WTC11 (cell line): ENCODE measurements at regions not wholly inside any gene's neighbourhood (a gene's known extent, or its start where the extent isn't known, plus 50 kb on each side); places are given as distances from the start of the nearest gene placed in this dataset.

Source experiments
- ATAC-seq: fragments of 200-7000 bp; cut with Tn5 transposase; 2 replicates; pipeline ENCODE4 v1.10.0; 2021; ENCODE audit warnings: mild to moderate bottlenecking, moderate library complexity
- CTCF ChIA-PET: fragments of 300-600 bp; sonication (Branson Sonifier 250); formaldehyde crosslinking; loops from one replicate; lab custom pipeline; 2021; ENCODE audit warnings: antibody characterized with exemption; lab: Charles Lee
- POLR2A ChIA-PET: fragments of 350-600 bp; sonication (Branson Sonifier 250); formaldehyde crosslinking; loops from one replicate; lab custom pipeline; 2021; ENCODE audit warnings: antibody characterized with exemption; lab: Charles Lee
- DNase-seq: peaks from one replicate; pipeline ENCODE4 v3.0.0; 2021; ENCODE audit warnings: low spot score
- H3K27ac Mint-ChIP-seq: 2 replicates; pipeline ENCODE4 v1.8.0; 2021; ENCODE audit warnings: mixed read lengths
- H3K27me3 Mint-ChIP-seq: 2 replicates; pipeline ENCODE4 v1.8.0; 2021; ENCODE audit warnings: low read depth, mild to moderate bottlenecking, moderate library complexity, mixed read lengths
- H3K36me3 Mint-ChIP-seq: 2 replicates; pipeline ENCODE4 v1.8.0; 2021; ENCODE audit warnings: mixed read lengths
- H3K4me1 Mint-ChIP-seq: 2 replicates; pipeline ENCODE4 v1.8.0; 2022; ENCODE audit warnings: mixed read lengths
- H3K4me3 Mint-ChIP-seq: 2 replicates; pipeline ENCODE4 v1.8.0; 2021; ENCODE audit warnings: mild to moderate bottlenecking, moderate library complexity, mixed read lengths
- H3K9me3 Mint-ChIP-seq: 2 replicates; pipeline ENCODE4 v1.8.0; 2021; ENCODE audit warnings: mixed read lengths
- AR ChIP-seq: fragments of 250-450 bp; sonication (Bioruptor Pico); IDR thresholded peaks from 2 replicates; pipeline ENCODE4 v1.9.0; 2021; ENCODE audit warnings: mild to moderate bottlenecking
- CDX4 ChIP-seq: fragments of 250-450 bp; sonication (Bioruptor Pico); IDR thresholded peaks from 2 replicates; pipeline ENCODE4 v1.9.0; 2021; ENCODE audit warnings: moderate library complexity, mild to moderate bottlenecking, inconsistent platforms, borderline replicate concordance
- ETV6 ChIP-seq: sonication (generic); formaldehyde crosslinking; IDR thresholded peaks from 2 replicates; pipeline ENCODE4 v1.8.1; 2022; ENCODE audit warnings: mild to moderate bottlenecking, missing genetic modification reagents
- FOXJ3 ChIP-seq: sonication (generic); formaldehyde crosslinking; IDR thresholded peaks from 2 replicates; pipeline ENCODE4 v1.9.0; 2021; ENCODE audit warnings: missing genetic modification reagents, mild to moderate bottlenecking, borderline replicate concordance
- GRHL2 ChIP-seq: fragments of 250-450 bp; sonication (Bioruptor Pico); IDR thresholded peaks from 2 replicates; pipeline ENCODE4 v1.8.0; 2022; ENCODE audit warnings: mild to moderate bottlenecking, moderate library complexity; ENCODE audit not compliant: insufficient replicate concordance, severe bottlenecking
- TCF7 ChIP-seq: sonication (generic); formaldehyde crosslinking; IDR thresholded peaks from 2 replicates; pipeline ENCODE4 v1.8.0; 2022; ENCODE audit warnings: mild to moderate bottlenecking, low read depth, missing genetic modification reagents, moderate library complexity
- USF2 ChIP-seq: sonication (generic); formaldehyde crosslinking; IDR thresholded peaks from 2 replicates; pipeline ENCODE4 v1.8.1; 2023; ENCODE audit warnings: mild to moderate bottlenecking, missing genetic modification reagents, moderate library complexity
- ZNF121 ChIP-seq: sonication (generic); formaldehyde crosslinking; IDR thresholded peaks from 2 replicates; pipeline ENCODE4 v1.8.0; 2023; ENCODE audit warnings: missing genetic modification reagents
- ZNF138 ChIP-seq: sonication (generic); formaldehyde crosslinking; conservative IDR thresholded peaks from 2 replicates; pipeline ENCODE4 v1.8.1; 2022; ENCODE audit warnings: mild to moderate bottlenecking, moderate library complexity, missing genetic modification reagents
- ZNF423 ChIP-seq: fragments of 250-450 bp; sonication (Bioruptor Pico); IDR thresholded peaks from 2 replicates; pipeline ENCODE4 v2.1.2; 2022; ENCODE audit warnings: mild to moderate bottlenecking, moderate library complexity
- ZSCAN18 ChIP-seq: fragments of 250-450 bp; sonication (Bioruptor Pico); IDR thresholded peaks from 2 replicates; pipeline ENCODE4 v2.1.2; 2022; ENCODE audit warnings: mild to moderate bottlenecking, moderate library complexity
- TF ChIP-seq, protein P1 (sequence below): sonication (generic); formaldehyde crosslinking; IDR thresholded peaks from 2 replicates; pipeline ENCODE4 v1.8.0; 2023; ENCODE audit warnings: missing genetic modification reagents, mild to moderate bottlenecking, borderline replicate concordance
- TF ChIP-seq, protein P2 (sequence below): fragments of 250-450 bp; sonication (Bioruptor Pico); IDR thresholded peaks from 2 replicates; pipeline ENCODE4 v1.8.0; 2021; ENCODE audit warnings: mild to moderate bottlenecking
- TF ChIP-seq, protein P3 (sequence below): fragments of 250-450 bp; sonication (Bioruptor Pico); IDR thresholded peaks from 2 replicates; pipeline ENCODE4 v1.9.0; 2021; ENCODE audit warnings: mild to moderate bottlenecking
- TF ChIP-seq, protein P4 (sequence below): sonication (generic); formaldehyde crosslinking; conservative IDR thresholded peaks from 2 replicates; pipeline ENCODE4 v1.8.1; 2023; ENCODE audit warnings: mild to moderate bottlenecking, low read depth, missing genetic modification reagents, moderate library complexity

- TF ChIP-seq GRHL2 (CRISPR knock-in tag) (no peak), USF2 (CRISPR knock-in tag) (no peak)
- TF ChIP-seq, protein P1, sequence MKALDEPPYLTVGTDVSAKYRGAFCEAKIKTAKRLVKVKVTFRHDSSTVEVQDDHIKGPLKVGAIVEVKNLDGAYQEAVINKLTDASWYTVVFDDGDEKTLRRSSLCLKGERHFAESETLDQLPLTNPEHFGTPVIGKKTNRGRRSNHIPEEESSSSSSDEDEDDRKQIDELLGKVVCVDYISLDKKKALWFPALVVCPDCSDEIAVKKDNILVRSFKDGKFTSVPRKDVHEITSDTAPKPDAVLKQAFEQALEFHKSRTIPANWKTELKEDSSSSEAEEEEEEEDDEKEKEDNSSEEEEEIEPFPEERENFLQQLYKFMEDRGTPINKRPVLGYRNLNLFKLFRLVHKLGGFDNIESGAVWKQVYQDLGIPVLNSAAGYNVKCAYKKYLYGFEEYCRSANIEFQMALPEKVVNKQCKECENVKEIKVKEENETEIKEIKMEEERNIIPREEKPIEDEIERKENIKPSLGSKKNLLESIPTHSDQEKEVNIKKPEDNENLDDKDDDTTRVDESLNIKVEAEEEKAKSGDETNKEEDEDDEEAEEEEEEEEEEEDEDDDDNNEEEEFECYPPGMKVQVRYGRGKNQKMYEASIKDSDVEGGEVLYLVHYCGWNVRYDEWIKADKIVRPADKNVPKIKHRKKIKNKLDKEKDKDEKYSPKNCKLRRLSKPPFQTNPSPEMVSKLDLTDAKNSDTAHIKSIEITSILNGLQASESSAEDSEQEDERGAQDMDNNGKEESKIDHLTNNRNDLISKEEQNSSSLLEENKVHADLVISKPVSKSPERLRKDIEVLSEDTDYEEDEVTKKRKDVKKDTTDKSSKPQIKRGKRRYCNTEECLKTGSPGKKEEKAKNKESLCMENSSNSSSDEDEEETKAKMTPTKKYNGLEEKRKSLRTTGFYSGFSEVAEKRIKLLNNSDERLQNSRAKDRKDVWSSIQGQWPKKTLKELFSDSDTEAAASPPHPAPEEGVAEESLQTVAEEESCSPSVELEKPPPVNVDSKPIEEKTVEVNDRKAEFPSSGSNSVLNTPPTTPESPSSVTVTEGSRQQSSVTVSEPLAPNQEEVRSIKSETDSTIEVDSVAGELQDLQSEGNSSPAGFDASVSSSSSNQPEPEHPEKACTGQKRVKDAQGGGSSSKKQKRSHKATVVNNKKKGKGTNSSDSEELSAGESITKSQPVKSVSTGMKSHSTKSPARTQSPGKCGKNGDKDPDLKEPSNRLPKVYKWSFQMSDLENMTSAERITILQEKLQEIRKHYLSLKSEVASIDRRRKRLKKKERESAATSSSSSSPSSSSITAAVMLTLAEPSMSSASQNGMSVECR (CRISPR knock-in tag), result no peak
Measured at GRCh38 chr5:17737092-17737491, 102.8 kb downstream of the TAF11L14 start (continued).

DNA sequence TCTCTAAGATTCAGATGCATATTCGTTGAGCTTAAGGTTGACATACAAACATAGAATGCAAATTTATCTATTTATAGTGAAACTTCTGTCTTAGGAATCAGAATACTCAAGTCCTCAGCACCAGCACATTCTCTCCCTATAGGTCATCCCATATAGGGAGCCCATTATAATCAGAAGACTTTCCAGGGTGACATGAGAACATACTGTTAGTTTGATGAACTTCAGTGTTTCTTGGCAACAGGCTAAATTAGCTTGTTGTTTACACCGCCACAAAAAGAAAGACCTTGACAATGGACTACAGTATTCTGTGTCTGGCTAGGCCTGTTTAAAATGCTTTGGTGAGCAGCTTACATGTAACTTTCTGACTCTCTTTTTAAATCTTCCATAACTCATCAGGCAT is 104.2 kb downstream of the TAF11L14 start:
- POLR2A ChIA-PET, result no interaction called here
- TF ChIP-seq ZNF138 (CRISPR knock-in tag) (no peak), ZNF121 (CRISPR knock-in tag) (no peak), CDX4 (CRISPR knock-in tag) (no peak), TCF7 (CRISPR knock-in tag) (no peak), FOXJ3 (no peak), ZSCAN18 (CRISPR knock-in tag) (no peak), ZNF423 (CRISPR knock-in tag) (no peak), AR (CRISPR knock-in tag) (no peak), ETV6 (CRISPR knock-in tag) (no peak)
- TF ChIP-seq, protein P2, sequence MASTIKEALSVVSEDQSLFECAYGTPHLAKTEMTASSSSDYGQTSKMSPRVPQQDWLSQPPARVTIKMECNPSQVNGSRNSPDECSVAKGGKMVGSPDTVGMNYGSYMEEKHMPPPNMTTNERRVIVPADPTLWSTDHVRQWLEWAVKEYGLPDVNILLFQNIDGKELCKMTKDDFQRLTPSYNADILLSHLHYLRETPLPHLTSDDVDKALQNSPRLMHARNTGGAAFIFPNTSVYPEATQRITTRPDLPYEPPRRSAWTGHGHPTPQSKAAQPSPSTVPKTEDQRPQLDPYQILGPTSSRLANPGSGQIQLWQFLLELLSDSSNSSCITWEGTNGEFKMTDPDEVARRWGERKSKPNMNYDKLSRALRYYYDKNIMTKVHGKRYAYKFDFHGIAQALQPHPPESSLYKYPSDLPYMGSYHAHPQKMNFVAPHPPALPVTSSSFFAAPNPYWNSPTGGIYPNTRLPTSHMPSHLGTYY, result no peak
- TF ChIP-seq, protein P3, sequence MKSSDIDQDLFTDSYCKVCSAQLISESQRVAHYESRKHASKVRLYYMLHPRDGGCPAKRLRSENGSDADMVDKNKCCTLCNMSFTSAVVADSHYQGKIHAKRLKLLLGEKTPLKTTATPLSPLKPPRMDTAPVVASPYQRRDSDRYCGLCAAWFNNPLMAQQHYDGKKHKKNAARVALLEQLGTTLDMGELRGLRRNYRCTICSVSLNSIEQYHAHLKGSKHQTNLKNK, result no peak
- TF ChIP-seq, protein P4, sequence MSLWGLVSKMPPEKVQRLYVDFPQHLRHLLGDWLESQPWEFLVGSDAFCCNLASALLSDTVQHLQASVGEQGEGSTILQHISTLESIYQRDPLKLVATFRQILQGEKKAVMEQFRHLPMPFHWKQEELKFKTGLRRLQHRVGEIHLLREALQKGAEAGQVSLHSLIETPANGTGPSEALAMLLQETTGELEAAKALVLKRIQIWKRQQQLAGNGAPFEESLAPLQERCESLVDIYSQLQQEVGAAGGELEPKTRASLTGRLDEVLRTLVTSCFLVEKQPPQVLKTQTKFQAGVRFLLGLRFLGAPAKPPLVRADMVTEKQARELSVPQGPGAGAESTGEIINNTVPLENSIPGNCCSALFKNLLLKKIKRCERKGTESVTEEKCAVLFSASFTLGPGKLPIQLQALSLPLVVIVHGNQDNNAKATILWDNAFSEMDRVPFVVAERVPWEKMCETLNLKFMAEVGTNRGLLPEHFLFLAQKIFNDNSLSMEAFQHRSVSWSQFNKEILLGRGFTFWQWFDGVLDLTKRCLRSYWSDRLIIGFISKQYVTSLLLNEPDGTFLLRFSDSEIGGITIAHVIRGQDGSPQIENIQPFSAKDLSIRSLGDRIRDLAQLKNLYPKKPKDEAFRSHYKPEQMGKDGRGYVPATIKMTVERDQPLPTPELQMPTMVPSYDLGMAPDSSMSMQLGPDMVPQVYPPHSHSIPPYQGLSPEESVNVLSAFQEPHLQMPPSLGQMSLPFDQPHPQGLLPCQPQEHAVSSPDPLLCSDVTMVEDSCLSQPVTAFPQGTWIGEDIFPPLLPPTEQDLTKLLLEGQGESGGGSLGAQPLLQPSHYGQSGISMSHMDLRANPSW (CRISPR knock-in tag), result no peak
- ATAC-seq (no peak), DNase-seq (no peak)
- H3K36me3 Mint-ChIP-seq, result no peaks in the 10 kb centered on the region
- CTCF ChIA-PET, result no interaction called here
- H3K27me3 Mint-ChIP-seq, result no peaks in the 10 kb centered on the region
- H3K4me3 Mint-ChIP-seq, result no peak overlapping the region
- H3K9me3 Mint-ChIP-seq, result 0 out of 2 replicates have a peak, but pooled peaks cover 4% of the 10 kb centered on the region
- H3K27ac Mint-ChIP-seq, result no peak overlapping the region
- no peaks in the 10 kb centered on the region for H3K4me1 Mint-ChIP-seq
